IPS-NIHi11 (cell line): ENCODE measurements at regions not wholly inside any gene's neighbourhood (a gene's known extent, or its start where the extent isn't known, plus 50 kb on each side); places are given as distances from the start of the nearest gene placed in this dataset.

ENCODE experiments used
- DNase-seq: peaks from one replicate; pipeline ENCODE4 v3.0.0; 2012; ENCODE audit warnings: mixed read lengths, low spot score

DNA sequence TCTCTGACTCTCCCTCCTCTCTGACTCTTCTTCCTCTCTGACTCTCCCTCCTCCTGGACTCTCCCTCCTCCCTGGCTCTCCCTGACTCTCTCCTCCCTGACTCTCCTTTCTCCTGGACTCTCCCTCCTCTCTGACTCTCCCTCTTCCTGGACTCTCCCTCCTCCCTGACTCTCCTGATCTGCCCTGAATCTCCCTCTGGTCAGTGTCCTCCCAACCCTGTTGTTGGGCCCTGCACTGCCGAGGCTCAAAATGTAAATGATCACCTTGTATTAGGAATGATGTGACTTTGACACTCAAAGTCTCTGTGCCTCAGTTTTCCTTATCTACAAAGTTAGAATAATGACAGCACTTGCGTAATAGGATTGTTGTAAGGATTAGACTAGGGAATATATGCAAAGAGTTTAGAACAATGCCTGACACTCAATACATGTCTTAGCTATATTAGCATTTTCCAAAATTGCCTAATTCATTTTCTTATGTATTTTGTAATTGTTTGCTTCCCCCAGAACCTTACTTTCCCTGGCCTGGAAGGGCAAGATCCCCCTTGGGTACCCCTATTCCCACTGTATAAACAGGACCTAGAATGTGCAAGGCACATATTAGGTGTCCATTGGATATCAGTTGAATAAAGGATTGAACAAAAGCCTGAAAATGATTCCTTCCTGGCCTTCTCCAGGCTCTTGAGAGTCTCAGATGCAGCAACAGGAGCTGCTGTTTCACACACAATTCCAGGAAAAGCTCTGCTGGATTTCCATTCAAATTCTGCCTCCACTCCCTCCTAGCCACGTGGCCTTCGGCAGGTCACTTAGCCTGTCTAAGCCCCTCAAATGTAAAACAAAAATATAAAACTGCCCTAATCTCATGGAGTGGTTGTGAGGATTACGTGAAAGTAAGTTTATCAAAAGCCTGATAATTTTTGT lies 170.1 kb downstream of the INHBB start:
- DNase-seq, result no peak

DNA sequence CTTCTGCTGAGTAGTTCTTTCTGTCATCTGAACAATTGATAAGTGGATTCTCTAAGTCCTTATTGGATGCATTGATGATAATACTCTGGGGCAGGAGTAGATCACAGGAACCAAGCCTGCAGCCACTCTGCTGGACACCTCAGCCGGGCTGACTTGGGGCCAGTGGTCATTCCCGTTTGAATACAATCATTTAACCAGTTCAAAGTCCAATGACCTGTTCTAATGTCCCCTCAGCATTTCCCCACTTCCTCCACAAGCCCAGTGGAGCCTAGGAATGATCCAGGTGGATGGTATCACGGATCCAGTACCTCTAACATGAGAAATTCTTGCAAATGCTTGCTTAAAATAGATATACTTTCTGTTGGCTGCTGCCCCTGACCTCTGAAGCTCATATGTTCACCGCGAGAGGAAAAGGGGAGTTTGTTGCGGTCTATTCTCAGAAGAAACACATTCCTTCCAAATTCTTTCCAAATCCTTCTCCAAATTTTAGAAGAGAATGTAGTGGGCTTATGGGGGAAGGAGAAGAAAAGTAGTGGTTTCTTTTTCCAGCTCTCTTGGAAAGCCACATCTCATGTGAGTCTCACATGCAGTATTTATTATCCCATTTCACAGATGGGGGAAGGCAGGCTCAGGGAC lies 170.9 kb downstream of the INHBB start:
- no peak for DNase-seq

DNA sequence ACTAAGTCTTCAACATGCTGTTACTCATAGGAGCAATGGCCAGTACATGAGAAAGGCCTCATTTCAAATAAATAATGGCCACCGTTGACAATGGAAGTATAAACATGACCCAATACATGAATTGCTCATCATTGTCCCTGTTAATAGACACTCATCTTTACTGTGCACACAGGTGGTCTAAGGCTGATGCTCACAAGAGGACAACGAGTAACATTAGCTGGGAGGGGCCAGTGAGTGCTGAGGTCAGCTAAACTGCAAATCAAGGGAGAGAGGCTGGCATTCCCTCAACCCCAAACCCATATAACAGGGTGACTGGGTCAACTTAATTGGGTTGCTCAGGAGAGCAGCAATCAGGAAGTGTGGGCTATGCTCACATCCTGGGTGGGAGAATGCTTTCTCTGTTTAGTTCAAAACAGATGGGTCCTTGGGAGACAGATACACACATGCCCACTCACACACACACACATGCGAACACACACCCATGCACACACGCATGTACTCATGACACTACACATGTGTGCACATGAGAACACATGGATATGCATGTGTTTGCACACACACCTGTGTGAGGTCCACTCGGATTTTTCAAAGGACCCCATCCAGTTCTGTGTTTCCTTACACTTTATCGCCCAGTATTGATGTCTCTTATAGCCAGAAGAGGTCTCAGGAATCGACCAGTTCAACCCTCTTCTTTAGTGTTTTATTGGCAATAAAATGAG lies 172.0 kb downstream of the INHBB start:
- no peak for DNase-seq

DNA sequence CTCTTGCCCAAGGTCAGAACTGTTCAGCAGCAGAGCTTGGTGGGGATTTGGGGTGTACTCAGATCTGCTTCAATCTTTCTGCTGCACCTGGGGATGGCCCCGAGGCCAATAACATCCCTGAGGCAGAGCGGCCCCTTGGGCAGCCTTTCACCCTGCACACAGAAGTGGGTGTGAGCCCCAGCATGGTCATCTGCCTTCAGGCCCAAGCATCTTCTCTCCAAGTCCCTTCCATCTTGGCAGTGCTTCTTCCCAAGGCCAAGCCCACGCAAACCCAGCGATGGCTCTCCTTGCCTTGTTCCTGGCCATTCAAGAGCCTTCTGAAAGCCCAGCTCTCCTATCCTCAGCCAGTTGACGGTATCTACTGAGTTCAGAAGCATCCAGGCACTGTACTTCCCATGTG lies 172.9 kb downstream of the INHBB start:
- DNase-seq, result no peak

DNA sequence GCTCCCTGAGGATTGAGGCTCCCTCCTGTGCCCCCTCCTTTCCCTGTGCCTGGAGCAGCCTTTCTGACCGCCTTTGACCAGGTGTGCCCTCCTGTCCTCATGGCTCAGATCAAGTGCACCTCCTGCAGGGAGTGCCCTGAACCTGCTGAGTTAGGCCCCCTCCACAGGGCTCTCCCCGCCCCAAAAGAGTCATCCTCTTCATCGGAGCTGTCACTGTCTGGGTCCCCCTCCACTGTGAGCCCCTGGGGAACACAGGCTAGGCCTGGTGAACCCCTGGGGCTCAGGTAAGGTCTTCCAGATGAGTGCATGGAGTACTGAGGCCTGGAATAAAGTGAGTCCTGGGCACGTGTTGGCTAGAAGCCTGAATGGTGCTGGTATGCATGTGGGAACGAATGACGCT lies 173.5 kb downstream of the INHBB start:
- no peak for DNase-seq

DNA sequence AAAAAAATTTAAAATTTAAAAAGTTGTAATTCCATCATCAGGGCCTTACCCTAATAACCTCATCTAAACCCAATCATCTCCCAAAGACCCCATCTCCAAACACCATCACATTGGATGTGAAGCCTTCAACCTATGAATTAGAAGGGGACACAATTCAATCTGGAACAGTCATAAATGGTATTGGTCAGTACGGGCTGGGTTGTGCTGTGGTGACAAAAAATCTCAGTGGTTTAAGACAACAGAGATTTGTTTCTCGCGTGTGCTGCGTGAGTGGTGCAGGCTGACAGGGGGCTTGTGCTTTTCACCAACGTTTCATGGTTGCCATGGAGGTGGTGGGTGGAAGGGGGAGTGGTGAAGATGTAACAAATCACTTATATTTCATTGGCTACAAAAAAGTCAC lies 174.5 kb downstream of the INHBB start:
- DNase-seq, result no peak

DNA sequence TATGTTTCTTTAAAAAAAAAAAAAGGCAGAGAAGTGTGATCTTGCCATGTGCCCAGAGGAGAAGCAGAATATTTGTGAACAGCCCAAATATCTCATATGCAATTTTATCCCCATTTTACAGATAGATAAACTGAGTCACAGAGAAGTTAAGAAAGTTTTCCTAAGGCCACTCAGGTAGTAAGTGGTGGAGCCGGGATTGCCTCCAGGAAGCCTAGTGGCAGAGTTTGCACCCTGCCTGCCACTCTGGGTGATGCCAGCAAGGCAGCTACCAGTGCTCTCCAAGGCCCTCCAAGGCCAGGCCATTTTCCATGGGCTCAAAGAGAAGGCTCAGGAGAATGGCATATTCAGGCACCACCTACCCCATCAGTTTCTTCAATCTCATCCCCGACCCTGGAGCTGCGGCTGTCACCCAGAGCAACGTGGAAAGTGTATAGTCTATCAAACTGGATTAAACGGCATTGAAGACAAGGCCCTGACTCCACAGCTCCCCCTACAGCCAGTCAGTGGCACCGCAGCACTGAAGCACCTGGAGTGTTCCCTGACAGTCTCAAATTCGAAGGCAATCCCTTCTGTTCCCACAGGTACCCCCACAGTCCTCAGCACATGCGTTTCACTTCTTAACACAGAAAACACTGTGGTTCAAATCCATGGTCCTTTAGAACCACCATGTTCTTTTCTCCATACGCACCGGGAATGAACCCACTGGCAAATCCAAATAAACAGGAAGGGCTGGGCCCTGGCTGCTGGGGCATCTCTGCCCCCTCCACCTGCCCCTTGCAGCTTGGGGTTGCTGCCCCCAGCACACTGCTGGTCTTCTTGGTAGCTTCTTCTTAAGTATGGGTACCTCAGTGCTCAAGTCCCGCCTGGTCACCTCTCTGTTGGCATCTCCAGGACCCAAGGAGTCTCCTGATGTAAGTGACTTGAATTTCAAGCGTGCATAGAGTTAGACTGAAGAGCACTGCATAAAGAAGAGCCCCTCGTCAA lies 175.3 kb downstream of the INHBB start:
- peak; percentile 75 for DNase-seq

DNA sequence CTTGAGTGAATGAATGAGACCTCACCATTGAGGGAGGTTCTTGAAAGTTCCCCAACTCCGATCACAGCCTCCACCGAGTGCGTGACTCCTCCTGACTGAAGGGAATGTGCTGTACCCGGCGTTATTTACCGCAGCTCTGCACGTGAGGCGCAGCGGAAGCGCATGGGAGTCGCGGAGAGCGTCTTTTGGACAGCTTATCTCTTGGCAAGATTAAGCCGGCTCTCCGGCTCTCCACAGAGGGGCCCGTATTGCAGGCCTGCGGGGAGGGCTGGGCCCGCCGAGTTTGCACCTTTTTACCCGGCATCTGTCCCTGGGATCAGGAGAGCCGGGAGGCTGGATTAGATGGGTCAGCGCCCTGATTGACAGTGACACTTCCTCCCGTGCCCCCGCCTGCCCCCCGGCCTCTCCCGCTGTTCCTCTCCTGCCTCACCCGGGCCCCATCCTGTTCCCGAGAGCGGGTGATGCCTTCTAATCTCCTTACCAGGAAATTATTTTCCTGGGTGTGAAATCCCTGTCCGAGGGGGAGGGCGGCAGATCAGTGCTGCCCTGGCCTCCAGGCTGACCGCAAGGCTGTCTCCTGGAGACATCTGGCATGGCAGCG lies 176.3 kb downstream of the INHBB start:
- DNase-seq, result no peak

DNA sequence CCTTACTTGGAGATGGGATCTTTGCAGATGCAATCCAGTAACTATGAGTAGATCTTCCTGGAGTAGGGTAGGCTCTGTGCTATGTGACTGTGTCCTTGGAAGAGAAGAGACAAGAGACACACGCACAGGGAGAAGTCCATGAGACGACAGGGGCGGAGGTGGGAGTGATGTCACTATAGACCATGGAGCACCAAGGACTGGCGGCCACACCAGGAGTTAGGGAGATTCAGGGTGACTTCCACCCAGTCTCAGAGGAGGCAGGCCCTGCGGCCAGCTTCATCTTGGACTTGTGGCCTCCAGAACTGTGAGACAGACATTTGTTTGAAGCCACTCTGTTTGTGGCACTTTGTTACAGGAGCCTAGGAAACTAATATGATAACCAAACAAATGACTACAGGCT lies 177.8 kb downstream of the INHBB start:
- DNase-seq, result no peak

DNA sequence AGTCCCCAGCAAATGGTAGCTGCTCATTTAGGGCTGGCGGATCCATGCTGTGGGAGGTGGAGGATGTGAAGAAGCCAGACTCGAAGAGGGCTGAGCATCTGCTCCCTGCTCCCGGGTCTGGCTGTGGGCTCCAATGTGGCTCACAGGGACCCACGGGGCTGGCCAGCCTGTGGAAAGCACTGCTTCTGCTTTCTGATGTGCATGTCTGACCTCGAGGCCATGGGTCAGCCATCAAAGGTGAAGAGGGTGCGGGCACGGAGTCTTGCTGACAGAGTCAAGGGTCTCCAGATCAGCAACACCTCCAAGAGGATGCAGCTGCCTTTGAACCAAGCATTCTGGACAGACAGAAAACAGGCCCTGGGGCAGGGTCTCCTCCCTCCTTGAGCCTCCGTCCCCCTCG lies 178.2 kb downstream of the INHBB start:
- DNase-seq, result no peak

DNA sequence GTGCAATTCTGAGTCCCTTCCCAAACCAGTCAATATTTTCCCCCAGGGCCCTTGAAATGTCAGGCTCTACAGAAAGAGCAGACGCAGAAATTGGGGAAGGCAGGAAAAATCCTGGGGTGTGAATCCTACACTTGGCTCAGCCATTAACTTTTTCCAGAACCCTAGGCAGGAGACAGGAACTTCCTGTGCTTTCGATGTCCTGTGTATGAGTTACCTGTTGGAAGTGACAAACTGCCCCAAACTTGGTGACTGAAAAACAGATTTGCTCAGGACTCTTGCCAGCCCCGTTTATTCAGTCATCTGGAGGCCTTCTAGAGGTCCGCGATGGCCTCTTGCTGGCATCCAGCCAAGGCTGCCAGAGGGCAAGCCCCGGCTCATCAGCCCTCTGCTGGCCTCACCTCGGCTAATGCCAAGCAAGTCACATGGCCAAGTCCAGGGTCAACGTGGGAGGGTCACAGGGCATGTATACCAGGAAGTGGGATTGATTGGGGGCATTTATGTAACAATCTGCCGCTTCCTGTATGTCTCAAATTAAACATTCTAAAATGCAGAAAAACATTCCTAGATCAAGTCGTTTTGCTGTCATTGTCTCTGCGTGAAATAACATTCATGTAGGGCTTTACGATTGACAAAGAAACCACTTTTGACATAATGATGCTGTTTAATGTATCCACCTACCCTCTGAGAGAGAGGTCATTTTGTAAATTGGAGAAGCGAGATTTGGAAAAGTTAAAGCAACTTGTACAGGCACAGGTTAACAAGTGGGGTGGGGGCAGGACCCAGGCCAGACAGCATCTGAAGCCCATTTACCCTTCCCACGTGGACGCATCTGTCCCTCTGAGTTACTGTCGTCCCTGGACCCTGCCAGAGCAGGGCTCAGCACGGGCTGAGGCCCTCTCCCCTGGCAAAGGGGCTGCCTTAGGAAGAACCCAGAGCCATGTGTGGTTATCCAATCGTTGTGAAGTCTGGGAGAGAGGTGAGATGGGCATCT lies 179.4 kb downstream of the INHBB start:
- DNase-seq, result no peak

DNA sequence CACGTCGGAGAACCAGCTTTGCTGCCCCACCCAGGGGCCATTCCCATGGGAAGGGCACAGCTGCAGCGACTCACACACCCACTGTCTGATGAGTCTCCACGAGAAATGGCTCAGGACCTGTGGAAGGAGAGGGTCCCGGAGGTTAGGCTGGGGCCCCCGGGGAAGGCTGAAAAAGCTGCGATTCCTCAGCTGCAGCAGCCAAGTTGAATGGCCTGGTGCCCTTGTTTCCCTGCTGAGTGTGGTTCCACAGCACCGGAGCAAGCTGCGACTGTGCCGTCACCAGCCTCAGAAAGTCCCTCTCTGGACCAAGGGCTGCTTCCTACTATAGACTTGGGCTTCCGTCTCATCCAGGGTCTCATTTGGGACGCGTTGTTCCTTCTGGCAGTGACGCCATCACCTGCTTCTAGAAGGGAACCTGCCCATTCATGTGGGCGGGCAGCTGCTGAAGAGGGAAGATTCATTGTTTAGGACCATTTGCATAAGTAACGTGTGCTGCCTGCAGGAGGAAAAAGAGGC lies 180.2 kb downstream of the INHBB start:
- DNase-seq, result peak; percentile 47

DNA sequence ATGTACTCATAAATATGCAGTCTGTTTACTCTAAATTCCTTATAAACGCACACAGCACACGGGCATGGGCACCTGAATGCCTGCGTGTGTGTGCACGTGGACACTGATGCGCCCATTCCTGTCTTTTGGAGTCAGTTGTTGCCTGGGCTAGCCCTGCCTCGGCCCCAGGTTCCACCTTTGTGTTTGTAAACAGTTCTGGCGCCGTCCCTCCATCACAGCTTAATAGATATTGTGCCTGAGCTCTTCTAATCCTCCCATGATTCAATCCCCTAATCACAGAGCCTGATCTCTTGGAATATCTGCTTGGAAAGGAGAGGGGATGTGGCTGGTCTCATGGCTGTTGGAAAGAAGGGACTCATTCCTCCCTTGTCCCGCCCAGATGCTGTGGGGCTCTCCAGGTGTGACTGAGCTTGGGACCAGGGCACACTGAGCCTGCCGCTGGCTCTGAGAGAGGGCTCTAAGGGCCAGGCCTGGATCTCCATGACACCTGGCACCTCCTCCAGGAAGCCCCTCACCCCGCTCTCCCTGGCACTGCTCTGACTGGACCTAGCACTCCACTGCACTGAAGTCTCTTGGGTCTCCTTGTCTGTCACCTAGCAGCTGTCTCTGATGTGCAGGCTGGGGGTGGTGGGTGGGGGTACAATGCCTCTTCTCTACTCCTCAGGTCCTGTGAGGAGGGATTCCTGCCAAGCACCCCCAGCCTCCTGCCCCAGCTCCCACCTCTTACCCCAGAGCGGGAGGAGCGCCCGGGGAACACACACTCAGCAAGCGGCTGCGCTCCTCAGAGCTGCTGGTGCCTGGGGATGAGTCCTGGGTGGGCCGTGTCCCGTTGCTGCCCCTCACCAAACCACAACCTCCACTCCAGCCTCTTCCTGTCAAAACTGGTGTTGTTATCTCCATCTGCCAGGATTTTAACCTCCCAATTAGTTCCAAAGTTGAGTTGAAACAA lies 181.3 kb downstream of the INHBB start:
- no peak for DNase-seq

DNA sequence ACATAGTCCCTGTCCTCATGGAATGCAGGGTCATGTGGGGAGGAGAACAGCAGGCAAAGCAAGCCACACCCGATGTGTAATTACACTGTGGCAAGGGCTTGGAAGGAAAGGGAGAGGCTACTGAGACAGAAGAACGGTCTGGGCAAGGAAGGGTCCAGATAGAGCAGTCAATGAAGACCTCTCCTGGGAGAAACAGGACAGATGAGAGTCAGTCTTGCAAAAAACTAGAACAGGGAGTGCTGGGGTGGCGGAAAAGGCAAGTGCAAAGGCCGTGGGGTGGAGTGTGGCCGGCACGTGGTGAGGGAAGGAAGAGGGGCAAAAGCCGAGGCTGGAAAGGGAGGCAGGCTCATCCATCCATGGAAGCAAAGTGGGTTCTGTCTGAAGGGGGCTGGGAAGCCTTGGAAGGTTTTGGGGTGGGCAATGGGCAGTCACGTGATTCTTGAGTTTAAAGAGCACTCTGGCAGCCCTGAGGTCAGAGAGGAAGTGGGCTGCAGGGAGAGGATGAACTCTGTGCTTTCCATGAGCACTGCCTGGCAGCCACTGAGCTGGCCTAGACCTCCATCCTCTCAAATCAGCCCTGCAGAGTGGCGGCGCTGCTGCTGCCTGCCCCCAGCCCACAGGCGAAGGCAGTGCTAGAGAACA lies 182.2 kb downstream of the INHBB start:
- DNase-seq, result no peak

DNA sequence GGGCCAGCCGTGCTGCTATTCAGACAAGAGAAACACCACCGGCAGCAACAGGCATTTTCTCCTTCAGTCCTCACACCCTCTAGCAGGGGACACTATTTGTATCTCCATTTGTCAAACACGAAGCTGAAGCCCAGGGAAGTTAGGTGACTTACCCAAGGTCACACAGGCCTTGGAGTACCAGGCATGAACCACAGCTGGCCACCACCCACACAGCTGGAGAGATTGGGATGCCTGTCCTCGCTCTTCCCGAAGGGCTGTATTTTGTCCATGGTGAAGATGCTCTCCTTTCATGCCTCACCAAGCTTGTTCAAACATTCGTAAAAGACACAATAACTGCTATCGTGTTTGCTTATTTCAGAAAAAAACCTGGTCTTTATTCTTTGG lies 182.7 kb downstream of the INHBB start:
- DNase-seq, result no peak

DNA sequence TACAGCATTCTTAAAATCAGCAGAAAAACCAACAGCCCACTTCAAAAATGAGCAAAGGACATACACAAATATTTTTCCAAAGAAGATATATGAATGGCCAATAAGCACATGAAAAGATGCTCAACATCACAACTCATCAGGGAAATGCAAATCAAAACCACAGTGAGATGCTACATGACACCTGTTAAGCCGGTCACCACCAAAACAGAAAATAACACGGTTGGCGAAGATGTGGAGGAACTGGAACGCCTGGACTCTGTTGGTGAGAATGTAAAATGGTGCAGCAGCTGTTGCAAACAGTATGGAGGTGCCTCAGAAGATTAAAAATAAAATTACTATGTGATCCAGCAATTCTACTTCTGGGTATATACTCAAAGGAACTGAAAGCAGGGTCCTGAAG lies 184.8 kb downstream of the INHBB start:
- DNase-seq, result no peak

DNA sequence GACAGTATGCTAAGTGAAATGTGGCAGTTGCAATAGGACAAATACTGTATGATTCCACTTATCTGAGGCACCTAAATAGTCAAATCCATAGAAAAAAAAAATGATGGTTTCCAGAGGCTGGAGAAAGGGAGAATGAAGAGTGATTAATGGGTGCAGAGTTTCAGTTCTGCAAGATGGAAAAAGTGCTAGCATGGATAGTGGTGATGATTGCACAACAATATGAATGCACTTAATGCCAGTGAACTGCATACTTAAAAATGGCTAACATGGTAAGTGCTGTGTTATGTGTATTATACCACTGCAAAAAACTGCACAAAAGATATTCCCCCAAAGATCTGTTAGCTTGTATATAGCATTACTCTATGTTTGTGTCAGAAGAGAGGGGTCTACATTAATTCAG lies 185.4 kb downstream of the INHBB start:
- DNase-seq, result no peak
